Transverse colon (tissue), 4 donors: ENCODE measurements at regions not wholly inside any gene's neighbourhood (a gene's known extent, or its start where the extent isn't known, plus 50 kb on each side); places are given as distances from the start of the nearest gene placed in this dataset.

Experiments
- DNase-seq: peaks from one replicate; pipeline ENCODE4 v3.0.0-alpha.2; 2019
- H3K27ac ChIP-seq, 4 donors: fragments of 200-600 bp; sonication (generic); 2 replicates each; pipeline ENCODE4 v1.5.1; 2016 to 2018; ENCODE audit warnings: inconsistent platforms in 4 of 4
- H3K27me3 ChIP-seq: fragments of 200-600 bp; sonication (generic); 2 replicates; pipeline ENCODE4 v1.5.1; 2017; ENCODE audit warnings: inconsistent platforms
- H3K36me3 ChIP-seq, 4 donors: fragments of 200-600 bp; sonication (generic); 2 replicates each; pipeline ENCODE4 v1.5.1; 2017 to 2019; ENCODE audit warnings: inconsistent platforms in 4 of 4
- H3K4me1 ChIP-seq, 4 donors: fragments of 200-600 bp; sonication (generic); 2 replicates each; pipeline ENCODE4 v1.5.1; 2017 to 2020; ENCODE audit warnings: inconsistent platforms in 4 of 4
- H3K4me3 ChIP-seq, 4 donors: fragments of 200-600 bp; sonication (generic); 1 replicate in 1 of 4; 2 replicates in 3 of 4; pipeline versions ENCODE4 v1.5.1 to v1.6.1; 2017 to 2019; ENCODE audit warnings: inconsistent platforms in 4 of 4
- H3K9me3 ChIP-seq, 2 donors: fragments of 200-600 bp; sonication (generic); 2 replicates each; pipeline ENCODE4 v1.5.1; 2017 to 2019; ENCODE audit warnings: inconsistent platforms in 2 of 2
- CTCF ChIP-seq, 5 experiments: fragments of 200-600 bp in 3 of 5; fragments of 450-650 bp in 2 of 5; sonication (generic) in 3 of 5; IDR thresholded peaks; 1 replicate in 2 of 5; 2 replicates in 3 of 5; pipeline ENCODE4 v1.5.1; 2016 to 2017; ENCODE audit warnings: antibody characterized with exemption in 5 of 5, inconsistent platforms in 3 of 5, mild to moderate bottlenecking in 2 of 5, moderate library complexity in 1 of 5
- EP300 ChIP-seq: sonication (generic); formaldehyde crosslinking; IDR thresholded peaks from one replicate; pipeline ENCODE4 v1.6.1; 2017; ENCODE audit warnings: antibody characterized with exemption, low read depth
- POLR2A ChIP-seq: fragments of 450-650 bp; IDR thresholded peaks from one replicate; pipeline ENCODE4 v1.6.1; 2016; ENCODE audit warnings: antibody characterized with exemption, mild to moderate bottlenecking, moderate library complexity
- POLR2AphosphoS5 ChIP-seq, 3 donors: sonication (generic); formaldehyde crosslinking; IDR thresholded peaks; one replicate each; pipeline ENCODE4 v1.6.1; 2016; ENCODE audit warnings: antibody characterized with exemption in 3 of 3
- WGBS, 2 donors: methylation state at CpG; one replicate each; pipeline ENCODE4 v1.1.5; 2018; ENCODE audit warnings: low coverage in 1 of 2; 5-methylcytosine and 5-hydroxymethylcytosine counted together
- in situ Hi-C, 4 donors: fragments of 200-750 bp; cut with MboI; loops; one replicate each; pipeline versions ENCODE4 v1.15.0 to v1.15.1; 2017; ENCODE audit warnings: low sequenced_read_pairs in 3 of 4, low pct_ligation_motif_present in 1 of 4, low pct_unique_long_range_greater_than_20kb in 1 of 4
- intact Hi-C: fragments of 100-400 bp; cut with DNase I; formaldehyde crosslinking; loops from one replicate; pipeline ENCODE4 v1.15.1; 2023; ENCODE audit warnings: low total_unique reads

GRCh38 chr5:169367861-169368260 lies 66.9 kb upstream of the SLIT3 start:
- H3K4me1 ChIP-seq, result no peaks in the 10 kb centered on the region
- no peaks in the 10 kb centered on the region for H3K9me3 ChIP-seq
- H3K27ac ChIP-seq, result no peak overlapping the region
- TF ChIP-seq EP300 (no peak), POLR2AphosphoS5 (IDR thresholded peaks at IDR 0.05) (no peak), POLR2A (no peak), CTCF (IDR thresholded peaks at IDR 0.05) (no peak)
- in situ Hi-C loops (no loop called here), intact Hi-C loops (no loop called here)
- H3K4me3 ChIP-seq, result no peak overlapping the region
- H3K36me3 ChIP-seq, result no peaks in the 10 kb centered on the region
- 82 to 87% methylated on average over 2 of the region's 2 CpGs for WGBS, 2 donors
- no peaks in the 10 kb centered on the region for H3K27me3 ChIP-seq
- no peak for DNase-seq

- Histone ChIP-seq H3K4me1 (no peaks in the 10 kb centered on the region), H3K4me3 (no peak overlapping the region), H3K36me3 (no peaks in the 10 kb centered on the region), H3K27ac (no peak overlapping the region), H3K27me3 (no peaks in the 10 kb centered on the region), H3K9me3 (no peaks in the 10 kb centered on the region)
- in situ Hi-C loops, result no loop called here
- no peak for DNase-seq
- WGBS, 2 donors, result 57 to 58% methylated on average over 1 of the region's 1 CpG
- intact Hi-C loops, result no loop called here
- TF ChIP-seq POLR2AphosphoS5 (IDR thresholded peaks at IDR 0.05) (no peak), POLR2A (no peak), CTCF (IDR thresholded peaks at IDR 0.05) (no peak), EP300 (no peak)
Measured at GRCh38 chr5:169357291-169357690, 56.4 kb upstream of the SLIT3 start.

GRCh38 chr5:169356811-169357210 lies 55.9 kb upstream of the SLIT3 start:
- DNase-seq, result no peak
- H3K27me3 ChIP-seq, result no peaks in the 10 kb centered on the region
- H3K9me3 ChIP-seq, result no peaks in the 10 kb centered on the region
- H3K4me3 ChIP-seq, result no peak overlapping the region
- H3K27ac ChIP-seq, result no peak overlapping the region
- in situ Hi-C loops (no loop called here), intact Hi-C loops (no loop called here)
- no peak for TF ChIP-seq POLR2AphosphoS5 (IDR thresholded peaks at IDR 0.05)
- TF ChIP-seq POLR2A, result no peak
- no peak for TF ChIP-seq EP300
- no peak for TF ChIP-seq CTCF (IDR thresholded peaks at IDR 0.05)
- H3K4me1 ChIP-seq, result no peaks in the 10 kb centered on the region
- no peaks in the 10 kb centered on the region for H3K36me3 ChIP-seq

- intact Hi-C loops, result no loop called here
- TF ChIP-seq CTCF (IDR thresholded peaks at IDR 0.05) (no peak), EP300 (no peak), POLR2AphosphoS5 (IDR thresholded peaks at IDR 0.05) (no peak), POLR2A (no peak)
- in situ Hi-C loops, result no loop called here
- Histone ChIP-seq H3K36me3 (no peaks in the 10 kb centered on the region), H3K9me3 (no peaks in the 10 kb centered on the region), H3K27ac (no peak overlapping the region), H3K27me3 (no peaks in the 10 kb centered on the region), H3K4me1 (no peaks in the 10 kb centered on the region), H3K4me3 (no peak overlapping the region)
- no peak for DNase-seq
- WGBS, 2 donors, result 72 to 78% methylated on average over 1 of the region's 1 CpG
Measured at GRCh38 chr5:169356181-169356580, 55.2 kb upstream of the SLIT3 start.
